Hematopoietic multipotent progenitor cell treated with erythropoietin and hydrocortisone succinate and interleukin-3 and kit ligand, for 15 days (in vitro differentiated cells): ENCODE measurements at regions not wholly inside any gene's neighbourhood (a gene's known extent, or its start where the extent isn't known, plus 50 kb on each side); places are given as distances from the start of the nearest gene placed in this dataset.

ENCODE experiments used
- DNase-seq: peaks from one replicate; pipeline ENCODE4 v3.0.0-alpha.2; 2015; ENCODE audit warnings: low spot score

DNA sequence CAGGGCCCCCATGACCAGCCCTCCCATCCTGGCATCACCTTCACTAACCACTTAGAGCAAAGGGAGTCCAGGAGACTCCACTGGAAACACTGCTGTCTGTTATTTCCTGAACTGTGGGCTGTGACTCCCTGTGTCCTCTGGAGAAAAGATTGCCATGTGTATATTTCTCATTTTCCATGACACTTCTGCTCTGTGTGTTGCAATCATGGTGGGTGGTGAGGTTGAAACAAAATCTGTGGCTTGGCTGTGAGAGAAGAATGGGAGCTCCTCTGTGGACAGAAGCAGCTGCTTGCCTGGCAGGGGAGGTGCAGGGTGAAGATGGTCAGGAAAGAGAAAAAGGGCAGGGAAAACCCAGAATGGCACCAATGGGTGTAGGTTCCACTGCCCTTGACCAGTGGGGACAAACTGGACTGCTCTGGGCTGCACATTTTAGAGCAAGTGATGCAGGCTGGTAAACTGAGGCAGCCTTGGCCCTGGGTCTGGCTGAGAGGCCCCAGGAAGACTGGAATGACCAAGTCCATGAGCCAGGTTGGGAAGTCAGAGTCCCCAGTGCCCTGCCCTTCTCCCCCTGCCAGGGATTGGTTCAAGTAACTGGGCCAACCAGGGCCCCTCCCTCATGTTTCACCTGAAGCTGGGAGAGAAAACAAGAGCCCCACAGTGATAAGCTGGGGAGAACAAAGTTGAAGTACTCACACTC is 314.3 kb downstream of the C16orf95 start:
- DNase-seq, result no peak

DNA sequence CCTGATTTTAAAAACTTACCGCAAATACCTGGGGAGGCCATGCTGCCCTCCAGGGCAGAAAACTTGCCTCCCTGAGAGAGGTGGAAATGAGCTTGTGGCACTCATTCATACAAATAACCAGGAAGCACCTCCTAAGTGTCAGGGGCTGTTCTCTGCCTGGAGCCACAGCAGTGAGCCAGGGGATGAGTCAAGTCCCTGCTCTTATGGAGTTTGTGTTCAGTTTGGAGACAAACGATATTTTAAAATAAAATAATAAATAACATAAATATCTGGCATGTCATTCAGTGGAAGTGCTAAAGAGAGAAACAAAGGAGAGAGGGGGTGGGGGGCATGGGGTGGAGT is 313.8 kb downstream of the C16orf95 start:
- DNase-seq, result no peak

DNA sequence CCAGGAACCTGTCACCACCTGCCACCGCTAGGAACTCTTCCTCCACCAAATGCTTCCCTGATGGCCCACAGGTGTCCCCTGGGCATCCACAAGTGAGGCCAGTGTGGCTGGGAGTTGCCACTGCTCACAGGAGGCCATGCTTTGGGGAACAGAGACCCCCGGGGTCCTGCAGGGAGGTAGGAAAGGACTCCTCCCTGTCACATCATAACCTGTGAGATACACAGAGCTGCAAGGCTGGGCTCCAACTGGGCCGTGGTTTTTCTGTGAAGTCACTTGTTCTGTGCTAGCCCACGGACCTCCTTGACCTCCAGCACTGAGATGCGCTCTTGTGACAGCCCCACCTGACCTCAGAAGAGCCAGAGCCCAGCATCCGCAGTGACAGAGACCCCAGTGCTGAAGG is 311.2 kb downstream of the C16orf95 start:
- no peak for DNase-seq

DNA sequence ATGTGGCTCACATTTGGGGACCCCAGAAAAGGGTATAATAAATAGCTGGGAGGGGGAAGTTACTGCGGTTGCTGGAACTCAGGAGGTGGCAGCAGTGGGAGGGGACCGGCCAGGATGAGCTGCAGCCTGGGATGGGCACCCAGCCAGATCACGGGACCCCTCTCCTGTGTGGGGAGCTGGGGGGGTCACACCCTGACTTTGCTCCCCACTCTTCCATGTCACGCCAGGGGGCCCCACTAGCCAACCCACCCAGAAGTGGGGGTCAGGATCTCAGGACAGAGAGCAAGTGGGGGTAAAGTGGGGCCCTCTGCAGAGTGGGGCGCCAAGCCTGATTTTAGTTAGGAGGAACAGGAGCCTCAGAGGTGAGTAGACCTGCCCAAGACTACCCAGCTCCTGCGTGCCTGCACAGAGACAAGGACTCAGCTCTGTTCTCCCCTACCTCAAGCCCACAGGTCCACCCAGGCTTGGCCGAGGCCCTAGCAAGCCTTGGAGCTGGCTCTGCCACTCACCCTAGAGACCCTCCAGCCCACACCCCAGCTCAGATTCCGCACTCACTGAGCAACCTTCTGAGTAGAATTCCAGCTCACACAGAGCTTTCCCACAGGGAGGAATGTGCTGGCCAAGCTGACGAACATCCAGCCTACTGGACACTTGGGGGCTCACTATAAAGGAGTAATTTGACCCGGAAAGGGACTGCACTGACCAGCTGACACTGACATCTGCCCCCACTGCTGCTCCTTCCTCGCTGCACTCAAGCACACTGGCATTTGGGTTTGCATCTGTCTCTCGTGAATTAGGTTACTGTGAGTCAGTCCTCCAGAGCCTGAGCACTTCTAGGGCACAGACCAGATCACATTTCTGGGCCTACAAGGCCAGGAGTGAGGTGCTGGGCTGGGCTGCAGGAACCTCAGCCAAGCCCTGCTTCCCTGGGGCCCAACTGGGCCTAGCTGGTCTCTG is 310.1 kb downstream of the C16orf95 start:
- DNase-seq, result no peak

DNA sequence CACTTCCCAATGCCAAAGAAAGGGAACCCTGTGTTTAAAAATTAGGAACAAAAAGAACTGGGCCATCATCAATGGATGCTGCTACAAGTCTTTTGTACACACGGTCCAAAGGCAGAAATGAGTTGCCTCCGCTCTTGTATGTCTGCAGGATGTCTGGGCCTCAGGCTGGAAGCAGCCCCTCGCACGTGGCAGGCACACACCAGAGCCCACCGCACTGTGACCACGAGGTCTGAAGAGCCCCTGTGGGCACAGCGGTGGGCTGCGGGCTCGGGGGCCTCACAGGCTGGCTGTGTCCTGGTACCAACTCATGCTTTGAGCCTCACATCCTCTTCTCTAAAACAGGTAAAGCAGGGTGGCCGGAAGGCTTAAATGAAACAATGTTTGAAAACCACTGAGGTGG is 309.3 kb downstream of the C16orf95 start:
- DNase-seq, result no peak

DNA sequence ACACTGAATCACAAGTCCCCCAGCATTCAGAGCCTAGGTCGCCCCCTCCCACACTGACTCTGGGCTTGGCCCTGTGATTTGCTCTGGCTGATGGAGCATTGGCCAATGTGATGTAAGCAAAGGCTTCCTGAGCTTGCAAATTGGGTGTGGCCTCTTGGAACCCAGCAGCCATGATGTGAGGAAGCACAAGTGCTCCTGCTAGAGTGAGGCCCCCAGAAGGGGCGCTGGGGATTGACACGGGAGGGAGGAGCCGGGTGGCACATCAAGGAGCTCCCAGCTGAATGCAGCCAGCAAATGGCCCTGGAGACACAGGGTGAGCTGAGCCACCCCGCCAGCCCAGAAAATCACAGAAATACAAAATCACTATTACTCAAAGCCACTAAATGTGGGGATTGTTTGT is 308.5 kb downstream of the C16orf95 start:
- no peak for DNase-seq

DNA sequence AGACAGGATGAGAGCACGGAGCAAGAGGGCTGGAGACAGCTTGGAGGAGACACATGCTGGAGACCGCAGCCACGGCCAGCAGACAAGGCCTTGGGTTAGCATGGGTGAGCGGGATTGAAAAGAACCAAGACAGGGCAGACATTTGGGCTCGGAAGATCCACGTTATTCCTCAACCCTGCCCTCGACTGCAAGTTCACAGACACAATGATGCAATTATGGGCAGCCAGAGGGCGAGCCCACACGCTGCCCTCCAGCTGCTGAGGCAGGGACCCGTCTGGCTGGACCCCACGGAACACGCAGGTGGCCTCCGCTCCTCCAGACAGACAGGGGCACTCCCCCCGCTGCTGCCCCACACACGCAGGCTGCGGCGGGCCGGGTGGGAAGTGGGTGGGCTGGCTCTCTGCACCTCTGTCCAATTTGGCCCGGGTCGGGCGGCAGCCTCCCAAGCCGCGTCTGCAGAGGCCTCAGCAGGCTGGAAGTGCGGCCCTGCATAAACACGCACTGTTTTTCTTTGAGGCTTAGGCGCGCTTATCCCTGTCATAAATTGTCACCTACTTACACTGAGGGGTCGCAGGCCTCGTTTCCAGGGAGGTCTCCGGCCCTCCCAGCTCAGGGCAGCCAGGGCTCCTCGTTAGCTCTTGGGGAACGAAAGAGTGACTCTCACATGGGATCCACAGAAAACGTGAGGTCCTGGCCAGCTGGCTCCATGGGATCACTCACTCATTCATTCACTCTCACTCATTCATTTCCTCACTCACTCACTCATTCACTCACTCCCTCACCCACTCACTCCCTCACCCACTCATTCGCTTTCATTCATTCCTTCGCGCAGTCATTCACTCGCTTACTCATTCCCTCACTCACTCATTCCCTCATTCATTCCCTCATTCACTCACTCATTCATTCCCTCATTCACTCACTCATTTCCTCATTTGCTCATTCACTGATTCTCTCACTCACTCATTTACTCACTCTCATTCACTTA is 303.9 kb downstream of the C16orf95 start:
- DNase-seq, result no peak

DNA sequence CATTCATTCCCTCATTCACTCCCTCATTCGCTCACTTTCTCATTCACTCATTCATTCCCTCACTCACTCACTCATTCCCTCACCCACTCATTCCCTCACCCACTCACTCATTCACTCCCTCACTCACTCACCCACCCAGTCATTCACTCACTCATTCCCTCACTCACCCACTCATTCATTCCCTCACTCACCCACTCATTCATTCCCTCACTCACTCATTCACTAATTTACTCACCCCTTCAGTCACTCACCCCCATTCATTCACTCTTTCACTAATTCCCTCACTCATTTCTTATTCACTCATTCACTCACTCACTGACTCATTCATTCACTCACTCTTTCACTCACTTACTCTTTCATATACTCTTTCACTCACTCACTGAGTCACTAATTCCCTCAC is 303.1 kb downstream of the C16orf95 start:
- no peak for DNase-seq

DNA sequence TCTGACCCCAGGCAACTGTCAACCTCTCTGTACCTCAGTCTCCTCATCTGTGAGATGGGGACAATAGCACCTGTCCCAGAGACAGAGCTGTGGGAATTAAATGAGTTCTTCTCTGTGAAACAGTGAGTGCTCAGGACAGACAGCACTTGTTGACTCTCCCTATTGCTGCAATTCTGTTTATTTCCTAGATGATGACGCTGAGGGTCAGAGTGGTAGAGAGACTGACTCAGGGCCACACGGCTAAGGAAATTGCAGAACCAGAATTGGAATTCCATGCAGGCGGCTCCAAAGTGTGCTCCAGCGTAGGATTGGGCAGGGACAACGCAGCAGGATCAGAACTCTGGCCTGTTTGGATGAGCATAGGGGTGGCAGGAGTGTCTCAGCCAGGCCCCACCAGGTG is 302.2 kb downstream of the C16orf95 start:
- no peak for DNase-seq

DNA sequence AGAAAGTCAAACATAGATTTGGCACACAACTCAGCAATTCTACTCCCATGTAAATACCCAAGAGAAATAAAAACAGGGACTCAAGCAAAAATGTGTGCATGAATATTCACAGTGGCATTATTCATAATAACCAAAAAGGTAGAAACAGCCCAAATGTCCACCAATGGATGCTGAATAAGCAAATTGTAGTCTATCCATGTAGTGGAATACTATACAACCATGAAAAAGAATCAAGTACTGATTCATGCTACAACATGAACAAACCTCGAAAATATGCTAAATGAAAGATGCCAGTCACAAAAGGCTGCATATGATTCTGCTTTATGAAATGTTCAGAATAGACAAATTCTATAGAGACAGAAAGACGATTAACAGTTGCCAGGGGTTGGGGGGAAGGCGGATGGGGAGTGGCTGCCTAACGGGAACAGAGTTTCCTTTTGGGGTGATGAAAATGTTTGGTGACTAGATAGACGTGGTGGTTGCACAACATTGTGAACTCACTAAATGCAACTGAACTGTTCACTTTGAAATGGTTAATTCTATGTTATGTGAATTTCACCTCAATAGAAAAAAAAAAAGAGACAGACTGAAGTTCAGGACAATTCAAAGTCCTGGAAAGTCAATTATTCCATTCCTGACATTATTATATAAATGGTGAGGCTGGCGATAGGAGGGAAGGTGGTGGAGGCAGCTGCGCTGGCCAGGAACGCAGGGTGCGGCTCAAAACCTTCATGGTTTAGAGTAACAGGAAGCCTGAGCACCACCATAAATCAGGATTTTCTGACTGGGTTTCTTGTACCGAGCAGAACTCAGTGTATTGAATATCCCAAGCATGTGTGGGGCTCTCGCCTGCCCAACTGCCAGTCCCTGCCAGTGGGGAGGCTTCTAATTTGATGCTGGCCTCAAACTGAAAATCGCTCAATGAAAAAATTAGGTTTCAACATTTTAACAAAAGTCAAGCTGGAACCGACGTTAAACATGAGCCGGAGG is 300.9 kb downstream of the C16orf95 start:
- DNase-seq, result no peak

DNA sequence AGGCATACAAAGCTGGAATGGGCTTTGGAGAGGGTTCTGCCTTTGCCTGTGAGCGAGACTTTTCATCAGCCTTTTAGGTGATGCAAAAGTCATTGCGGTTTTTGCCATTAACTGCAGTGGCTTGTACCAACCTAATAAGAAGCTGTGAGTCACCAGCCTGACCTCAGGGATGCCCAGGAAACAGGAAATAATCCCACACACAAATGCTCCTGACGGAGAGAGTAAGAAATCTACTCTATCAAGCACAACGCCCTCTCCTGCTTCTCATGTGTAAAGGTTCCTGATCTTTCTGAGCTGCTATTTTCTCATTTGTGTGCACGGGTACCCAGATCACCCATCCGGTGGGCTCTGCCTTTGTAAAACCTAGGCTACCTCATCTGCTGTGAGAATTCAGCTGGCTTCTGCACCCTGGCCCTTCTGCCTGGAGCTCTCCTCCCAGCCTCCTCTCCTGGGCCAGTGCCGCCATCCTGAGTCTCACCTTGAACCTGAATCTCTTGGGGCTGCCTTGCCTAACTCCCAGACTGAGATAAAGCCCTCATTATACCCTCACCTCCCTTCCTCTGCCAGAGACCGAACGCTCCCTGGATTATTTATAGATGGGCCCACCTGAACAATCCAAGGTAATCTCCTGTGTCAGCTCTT is 299.7 kb downstream of the C16orf95 start:
- DNase-seq, result no peak

DNA sequence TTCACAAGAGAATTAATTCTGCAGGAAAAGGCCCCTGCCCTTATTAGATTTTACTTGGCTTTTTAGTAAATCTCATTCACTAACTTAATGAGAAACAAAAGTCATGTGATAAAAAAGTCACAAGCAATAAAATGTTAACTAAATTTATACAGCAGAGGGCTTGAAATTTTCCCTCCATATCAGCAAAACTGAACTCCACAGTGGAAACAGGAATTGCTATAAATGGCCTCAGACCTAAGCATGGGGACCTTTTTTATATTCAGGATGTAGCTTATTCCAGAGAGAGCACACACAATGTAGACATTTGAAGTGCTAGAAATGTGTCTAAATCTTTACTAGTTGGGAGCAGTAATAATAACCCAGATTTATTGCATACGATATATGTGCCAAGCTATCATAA is 291.5 kb downstream of the C16orf95 start:
- DNase-seq, result no peak

DNA sequence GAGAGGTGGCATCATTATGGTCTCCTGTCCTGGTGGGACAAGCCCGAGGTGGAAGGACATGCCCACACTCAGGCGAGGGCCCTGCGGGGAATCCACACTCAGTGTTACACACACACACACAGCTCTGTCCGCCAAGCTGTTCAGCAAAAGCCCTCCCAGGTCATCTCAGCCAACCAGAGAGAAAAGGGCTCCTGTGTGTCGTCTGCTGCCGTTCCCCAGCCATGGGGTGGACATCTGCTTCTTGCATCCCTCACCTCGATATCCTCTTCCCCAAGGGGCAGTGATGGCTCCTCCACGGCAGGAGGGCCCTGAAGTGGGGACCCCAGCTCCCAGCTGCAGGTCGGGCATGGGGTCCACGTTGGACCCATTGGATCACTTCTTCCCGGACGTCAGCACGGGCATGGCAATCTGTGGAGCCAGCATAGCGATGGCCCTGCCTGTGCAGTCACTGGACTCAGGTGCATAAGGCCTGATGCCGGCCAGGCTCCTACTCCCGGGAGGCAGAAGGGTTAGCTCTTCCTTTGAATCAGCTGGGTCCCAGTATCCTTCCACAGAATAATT is 290.1 kb downstream of the C16orf95 start:
- no peak for DNase-seq

DNA sequence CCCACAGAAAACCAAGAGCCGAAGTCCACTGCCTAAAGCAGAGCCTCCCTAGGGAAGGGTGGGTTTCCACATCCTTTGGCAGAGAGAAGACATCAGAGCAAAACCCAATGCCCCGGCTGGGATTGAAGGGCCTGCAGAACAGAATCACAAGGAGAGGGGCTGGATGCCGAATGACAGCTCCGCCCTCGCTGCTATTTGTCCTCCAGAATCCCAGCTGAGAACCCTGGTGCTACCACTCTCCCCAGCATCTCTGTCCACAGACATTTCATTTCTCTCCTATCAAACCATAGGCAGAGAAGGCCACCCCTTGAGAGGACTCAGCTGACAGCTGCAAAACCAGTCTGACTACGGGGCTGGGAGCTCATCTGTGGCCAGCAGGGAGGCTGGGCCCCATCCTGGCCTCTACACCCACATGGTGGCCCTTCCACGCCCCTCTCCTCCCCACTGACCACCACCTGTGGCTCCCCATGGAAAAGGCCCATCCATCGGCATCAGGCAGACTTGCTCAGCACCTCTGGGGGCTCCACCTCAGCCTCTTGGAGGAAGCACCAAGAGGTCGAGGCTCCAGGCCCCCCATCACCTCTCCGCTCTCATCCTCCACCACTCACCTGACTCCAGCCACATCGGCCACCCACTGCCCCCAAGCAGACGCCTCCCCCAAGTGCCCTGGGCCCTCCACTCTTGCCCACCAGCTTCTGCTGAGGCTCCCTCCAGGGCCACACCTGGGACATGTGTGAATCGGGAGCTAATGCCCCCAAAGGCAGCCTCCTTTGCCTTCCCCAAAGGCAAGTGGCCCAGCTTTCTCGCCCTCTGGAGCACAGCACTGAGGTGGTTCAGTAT is 288.5 kb downstream of the C16orf95 start:
- no peak for DNase-seq

DNA sequence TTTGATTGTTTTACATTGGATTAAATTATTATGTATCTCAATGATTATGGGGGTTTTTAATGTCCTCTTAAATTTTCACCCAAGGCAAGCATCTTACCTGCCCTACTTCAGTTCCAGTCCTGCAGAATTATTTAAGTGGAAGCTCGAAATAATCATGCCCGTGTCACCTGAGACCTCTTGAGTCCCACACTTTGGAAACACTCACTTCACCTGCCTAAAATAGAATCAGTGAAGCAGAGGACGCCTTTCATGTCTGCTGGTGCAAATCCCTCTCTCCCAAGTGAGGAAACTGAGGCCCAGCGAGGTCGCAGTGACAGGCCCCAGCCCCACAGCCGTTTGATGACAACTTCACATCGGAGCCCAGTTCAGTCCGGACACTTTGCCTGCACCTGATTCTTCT is 284.6 kb downstream of the C16orf95 start:
- DNase-seq, result no peak

DNA sequence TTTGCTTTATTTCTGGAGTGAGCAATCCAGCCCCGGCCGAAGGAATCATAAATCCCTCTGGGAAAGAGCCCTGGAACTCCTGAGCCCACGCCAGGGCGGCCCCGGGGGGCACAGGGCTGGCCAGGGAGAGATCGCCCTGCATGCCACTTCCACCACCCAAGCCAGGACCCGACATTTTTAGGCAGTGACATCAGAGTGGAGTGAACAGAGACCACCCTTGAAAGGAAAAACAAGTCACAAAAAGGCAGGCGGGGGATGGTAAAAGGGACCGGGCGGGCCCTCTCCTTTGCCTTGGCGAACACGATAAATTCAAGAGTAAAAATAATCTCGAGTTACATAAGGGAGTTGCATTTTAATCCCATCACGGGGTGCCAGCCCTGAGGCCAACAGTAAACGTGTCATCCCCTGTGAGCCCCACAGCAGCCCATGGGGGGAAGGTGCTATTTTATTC is 284.1 kb downstream of the C16orf95 start:
- DNase-seq, result no peak

DNA sequence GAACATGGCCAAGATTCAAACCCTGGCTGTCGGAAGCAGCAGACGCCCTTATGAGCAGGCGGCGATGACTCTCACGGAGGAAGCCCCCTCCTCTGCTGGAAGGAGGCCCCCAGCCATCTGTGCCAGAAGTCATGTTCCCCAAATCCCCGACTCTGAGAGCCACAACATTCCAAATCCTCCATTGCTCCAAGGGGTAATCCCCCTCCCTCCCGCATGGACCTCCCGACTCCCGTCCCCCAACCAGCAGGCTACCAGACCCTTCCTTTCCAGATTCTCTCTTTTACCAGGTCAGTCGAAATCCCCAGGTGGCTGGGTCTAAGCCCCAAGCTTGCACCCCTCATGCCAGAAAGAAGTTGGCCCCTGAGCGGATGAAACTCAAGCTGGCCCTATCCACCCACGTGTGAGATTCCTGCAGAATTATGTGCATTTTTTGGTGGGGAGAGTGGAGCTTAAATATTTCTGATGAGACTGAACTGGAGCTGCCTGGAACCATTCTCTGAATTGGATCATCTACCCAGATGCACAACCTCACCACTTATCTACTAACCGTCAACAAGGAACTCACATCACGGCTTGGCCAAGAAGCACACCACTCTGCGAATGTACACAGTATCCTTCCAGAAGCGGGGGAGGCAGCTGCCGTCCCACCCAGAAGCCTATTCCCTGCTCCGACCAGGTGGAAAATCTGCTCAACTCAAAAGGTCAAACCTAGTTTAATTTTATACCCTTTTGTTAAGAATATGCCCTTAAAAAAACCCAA is 283.5 kb downstream of the C16orf95 start:
- DNase-seq, result no peak

DNA sequence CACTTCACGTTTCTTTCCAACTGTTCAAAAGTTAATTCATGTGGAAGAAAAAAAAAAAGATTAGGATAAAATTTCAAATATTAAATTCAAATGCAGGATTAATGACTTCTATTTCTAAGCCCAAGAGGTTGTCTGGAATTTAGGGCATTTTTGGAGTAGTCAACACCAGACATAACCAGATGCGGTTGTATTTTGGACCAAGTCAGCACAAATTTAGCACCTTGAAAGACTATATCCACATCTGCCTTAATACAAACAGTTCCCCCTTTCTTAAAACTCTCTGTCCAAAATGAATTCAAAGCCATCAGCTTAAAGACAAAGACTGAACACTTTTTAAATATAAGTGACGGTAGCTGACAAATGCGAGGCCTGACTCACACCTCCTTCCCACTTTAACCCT is 282.9 kb downstream of the C16orf95 start:
- no peak for DNase-seq
